NB4 (cell line): ENCODE measurements at regions not wholly inside any gene's neighbourhood (a gene's known extent, or its start where the extent isn't known, plus 50 kb on each side); places are given as distances from the start of the nearest gene placed in this dataset.
"Not testable (repeated sequence)": the region's sequence is repeated elsewhere in the genome, so short reads cannot be mapped to it uniquely, and the experiment has no call there.

ENCODE experiments used
- DNase-seq: peaks from one replicate; pipeline ENCODE4 v3.0.0; 2010; ENCODE audit warnings: low read depth
- H3K4me3 ChIP-seq: one replicate; pipeline ENCODE4 v1.5.1; 2011; ENCODE audit warnings: mild to moderate bottlenecking, low read depth, low read length, moderate library complexity
- CTCF ChIP-seq: IDR thresholded peaks from one replicate; pipeline ENCODE4 v1.5.1; 2012; ENCODE audit warnings: low read depth, low read length
- MAX ChIP-seq: IDR thresholded peaks from 2 replicates; pipeline ENCODE4 v1.6.1; 2011; ENCODE audit warnings: low read depth, low read length
- MYC ChIP-seq: IDR thresholded peaks from 2 replicates; pipeline ENCODE4 v1.6.1; 2011; ENCODE audit warnings: low read depth, low read length
- POLR2A ChIP-seq: IDR thresholded peaks from 2 replicates; pipeline ENCODE4 v1.6.1; 2011; ENCODE audit warnings: mild to moderate bottlenecking; ENCODE audit not compliant: insufficient read length; ENCODE audit errors: extremely low read depth

- no peak overlapping the region for H3K4me3 ChIP-seq
- DNase-seq, result no peak
- TF ChIP-seq POLR2A (no peak), CTCF (no peak), MAX (no peak), MYC (no peak)
These were observed 145.4 kb downstream of the SPATA31D1 start for GRCh38 chr9:82134010-82134409.

DNA sequence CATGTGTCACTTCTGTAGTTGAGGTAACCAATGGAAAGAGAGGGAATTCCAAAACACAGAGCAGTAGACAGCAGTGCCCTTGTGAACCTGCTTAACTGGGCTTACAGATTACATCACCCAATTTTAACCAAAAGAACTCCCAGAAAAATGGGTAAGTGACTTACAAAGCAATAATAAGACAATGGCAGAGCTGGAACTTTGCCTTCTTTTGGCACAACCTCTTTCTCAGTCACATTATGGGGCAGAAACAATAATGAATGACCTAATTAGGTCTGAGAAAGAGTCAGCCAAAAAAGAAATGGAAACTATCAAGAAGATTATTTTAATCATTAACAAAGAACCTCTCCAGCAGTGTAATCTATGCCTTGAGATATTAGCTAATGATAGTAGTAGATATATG lies 146.5 kb downstream of the SPATA31D1 start:
- TF ChIP-seq CTCF (no peak), MYC (no peak), MAX (no peak)
- no peak for DNase-seq

GRCh38 chr9:82138081-82138480 lies 149.5 kb downstream of the SPATA31D1 start:
- DNase-seq, H3K4me3 ChIP-seq: not testable (repeated sequence)

More for the DNA sequence above, 146.5 kb downstream of the SPATA31D1 start:
- no peak overlapping the region for H3K4me3 ChIP-seq

- H3K4me3 ChIP-seq, result no peak overlapping the region
- no peak for DNase-seq
- no peak for TF ChIP-seq POLR2A
- no peak for TF ChIP-seq MAX
- no peak for TF ChIP-seq CTCF
- no peak for TF ChIP-seq MYC
These were observed 151.9 kb downstream of the SPATA31D1 start for GRCh38 chr9:82140471-82140870.

DNA sequence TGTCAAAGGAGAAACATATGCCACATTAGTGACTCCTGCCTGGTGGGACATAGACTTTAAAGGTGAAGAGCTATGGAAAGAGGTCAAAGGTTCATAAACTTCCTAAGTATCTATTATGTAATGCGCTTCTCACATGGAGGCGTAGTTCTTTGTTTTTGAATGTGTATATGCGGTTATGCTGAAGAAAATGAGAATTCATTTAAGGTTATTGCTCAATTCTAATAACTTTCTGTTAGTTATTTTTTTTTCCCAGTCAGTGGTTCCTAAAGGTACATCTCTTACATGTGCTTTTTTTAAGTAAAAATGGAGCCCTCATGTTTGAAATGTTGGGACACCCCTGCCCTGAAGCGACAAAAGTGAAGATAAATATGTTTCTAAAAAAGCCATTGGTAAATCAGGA lies 156.2 kb downstream of the SPATA31D1 start:
- no peak overlapping the region for H3K4me3 ChIP-seq
- TF ChIP-seq MYC (no peak), CTCF (no peak), POLR2A (no peak), MAX (no peak)
- DNase-seq, result no peak

- DNase-seq, result no peak
- H3K4me3 ChIP-seq, result no peak overlapping the region
- TF ChIP-seq POLR2A (no peak), MAX (no peak), CTCF (no peak), MYC (no peak)
These were observed 158.1 kb downstream of the SPATA31D1 start for GRCh38 chr9:82146677-82147076.
